ENCODE measurements at regions not wholly inside any gene's neighbourhood (a gene's known extent, or its start where the extent isn't known, plus 50 kb on each side); places are given as distances from the start of the nearest gene placed in this dataset.
"Not testable (repeated sequence)": the region's sequence is repeated elsewhere in the genome, so short reads cannot be mapped to it uniquely, and the experiment has no call there.

DNA sequence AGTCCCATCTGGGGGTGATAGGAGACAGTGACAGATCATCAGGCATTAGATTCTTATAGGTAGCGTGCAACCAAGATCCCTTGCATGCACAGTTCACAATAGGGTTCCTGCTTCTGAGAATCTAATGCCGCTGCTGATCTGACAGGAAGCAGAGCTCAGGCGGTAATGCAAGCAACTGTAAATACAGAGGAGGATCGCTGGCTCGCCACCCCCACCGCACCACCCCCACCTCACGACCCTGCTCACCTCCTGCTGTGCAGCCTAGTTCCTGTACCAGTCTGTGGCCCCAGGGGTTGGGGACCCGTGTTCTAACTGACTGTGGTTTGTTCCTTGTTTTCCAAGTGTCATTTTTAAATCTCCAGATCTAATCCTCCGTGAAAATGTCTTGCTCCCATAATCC is 89.0 kb upstream of the MAPK10 start:
- Histone ChIP-seq H3K9me3 (ENCODE audit: insufficient read depth, low read depth, low read length) (no peaks in the 10 kb centered on the region; the same call in 1 of the 2 replicates), H3K27me3 (ENCODE audit: insufficient read depth, low read length) (no peaks in the 10 kb centered on the region), H3K4me1 (ENCODE audit: insufficient read depth, low read length) (peaks cover 31% of the 10 kb centered on the region), H3K36me3 (ENCODE audit: insufficient read depth, low read depth, low read length) (no peaks in the 10 kb centered on the region), H3K27ac (ENCODE audit: low read length) (no peak overlapping the region), H3K4me3 (ENCODE audit: low read length) (no peak overlapping the region), H3K9ac (ENCODE audit: low read depth, low read length) (no peak overlapping the region)

- Histone ChIP-seq H3K4me3 (ENCODE audit: low read length) (no peak overlapping the region), H3K27ac (ENCODE audit: low read length) (no peak overlapping the region), H3K36me3 (ENCODE audit: insufficient read depth, low read depth, low read length) (no peaks in the 10 kb centered on the region), H3K27me3 (ENCODE audit: insufficient read depth, low read length) (no peaks in the 10 kb centered on the region), H3K9me3 (ENCODE audit: insufficient read depth, low read depth, low read length) (no peaks in the 10 kb centered on the region; the same call in 1 of the 2 replicates), H3K4me1 (ENCODE audit: insufficient read depth, low read length) (peaks cover 31% of the 10 kb centered on the region), H3K9ac (ENCODE audit: low read depth, low read length) (no peak overlapping the region; the same call in 1 of the 2 replicates)
Observed at GRCh38 chr4:86449746-86450588, 90.1 kb upstream of the MAPK10 start.

DNA sequence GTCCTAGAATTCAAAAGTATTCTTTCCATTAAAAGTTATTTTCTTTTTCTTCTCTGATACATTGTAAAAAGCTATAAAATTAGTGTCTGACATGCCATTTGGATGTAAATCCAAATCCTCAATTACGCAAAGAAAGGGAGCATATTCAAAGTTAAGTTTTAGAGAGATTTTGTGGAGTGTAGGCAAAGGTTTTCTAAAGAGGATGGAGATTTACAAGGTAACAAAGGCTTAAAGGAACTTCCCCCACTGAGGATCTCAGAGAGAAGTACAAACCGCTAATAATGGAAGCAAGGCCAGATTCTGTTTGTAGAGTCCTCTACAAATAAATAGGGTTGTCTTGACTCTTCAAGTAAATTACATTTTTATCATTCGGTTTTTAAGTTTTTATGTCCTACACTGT is 91.0 kb upstream of the MAPK10 start:
- H3K4me1 ChIP-seq (ENCODE audit: insufficient read depth, low read length) = peaks cover 31% of the 10 kb centered on the region
- peak overlapping the region; percentile 14; the same call in 1 of the 2 replicates for H3K4me3 ChIP-seq (ENCODE audit: low read length)
- no peaks in the 10 kb centered on the region for H3K36me3 ChIP-seq (ENCODE audit: insufficient read depth, low read depth, low read length)
- no peaks in the 10 kb centered on the region for H3K9me3 ChIP-seq (ENCODE audit: insufficient read depth, low read depth, low read length)
- peak overlapping the region; percentile 50; the same call in 1 of the 2 replicates for H3K9ac ChIP-seq (ENCODE audit: low read depth, low read length)
- H3K27me3 ChIP-seq (ENCODE audit: insufficient read depth, low read length) = no peaks in the 10 kb centered on the region
- H3K27ac ChIP-seq (ENCODE audit: low read length) = peak overlapping the region; percentile 51

DNA sequence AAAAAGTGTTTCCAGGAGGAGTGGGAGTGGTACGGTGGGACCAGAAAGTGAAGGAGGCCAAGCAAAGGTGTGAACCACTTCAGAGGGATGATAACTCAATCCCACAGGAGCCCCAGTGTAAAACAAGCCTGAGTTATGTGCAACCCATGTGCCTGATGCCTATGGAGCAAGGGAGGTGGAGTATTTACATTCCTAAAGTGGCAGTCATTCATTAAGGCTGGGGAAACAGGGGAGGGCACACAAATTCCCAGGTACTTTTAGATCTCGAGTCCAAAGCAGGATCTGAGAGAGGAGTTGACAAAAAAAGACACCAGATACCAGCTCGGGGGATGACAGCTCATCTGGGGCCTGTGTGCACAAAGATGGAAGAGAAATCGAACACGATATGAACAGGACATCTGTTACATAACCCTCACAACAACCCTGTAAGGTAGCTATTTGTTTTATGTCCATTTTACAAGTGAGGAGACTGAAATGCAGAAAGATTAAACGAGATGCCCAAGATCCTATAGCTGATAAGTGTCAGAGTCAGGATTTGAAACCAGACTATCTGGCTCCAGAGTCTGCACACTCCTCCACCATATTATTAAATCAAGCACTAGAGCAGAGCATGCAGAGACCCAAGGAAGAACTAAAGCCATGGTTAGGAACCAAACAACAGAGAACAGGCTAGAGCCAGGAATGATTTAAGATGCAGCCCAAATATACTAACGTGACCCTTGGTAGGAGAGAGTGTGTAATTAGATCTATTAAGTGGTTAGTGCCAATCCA is 91.9 kb upstream of the MAPK10 start:
- Histone ChIP-seq H3K27ac (ENCODE audit: low read length) (peak overlapping the region; percentile 34), H3K4me1 (ENCODE audit: insufficient read depth, low read length) (peaks cover 31% of the 10 kb centered on the region), H3K27me3 (ENCODE audit: insufficient read depth, low read length) (no peaks in the 10 kb centered on the region), H3K9ac (ENCODE audit: low read depth, low read length) (peak overlapping the region; percentile 50; the same call in 1 of the 2 replicates), H3K36me3 (ENCODE audit: insufficient read depth, low read depth, low read length) (no peaks in the 10 kb centered on the region), H3K4me3 (ENCODE audit: low read length) (peak overlapping the region; percentile 14), H3K9me3 (ENCODE audit: insufficient read depth, low read depth, low read length) (no peaks in the 10 kb centered on the region)

- no peaks in the 10 kb centered on the region for H3K27me3 ChIP-seq (ENCODE audit: insufficient read depth, low read length)
- H3K36me3 ChIP-seq (ENCODE audit: insufficient read depth, low read depth, low read length) = no peaks in the 10 kb centered on the region
- no peak overlapping the region for H3K4me3 ChIP-seq (ENCODE audit: low read length)
- no peaks in the 10 kb centered on the region for H3K9me3 ChIP-seq (ENCODE audit: insufficient read depth, low read depth, low read length)
- H3K4me1 ChIP-seq (ENCODE audit: insufficient read depth, low read length) = peaks cover 31% of the 10 kb centered on the region
- H3K27ac ChIP-seq (ENCODE audit: low read length) = no peak overlapping the region
- H3K9ac ChIP-seq (ENCODE audit: low read depth, low read length) = no peak overlapping the region
Observed at GRCh38 chr4:86452422-86452891, 92.6 kb upstream of the MAPK10 start.

DNA sequence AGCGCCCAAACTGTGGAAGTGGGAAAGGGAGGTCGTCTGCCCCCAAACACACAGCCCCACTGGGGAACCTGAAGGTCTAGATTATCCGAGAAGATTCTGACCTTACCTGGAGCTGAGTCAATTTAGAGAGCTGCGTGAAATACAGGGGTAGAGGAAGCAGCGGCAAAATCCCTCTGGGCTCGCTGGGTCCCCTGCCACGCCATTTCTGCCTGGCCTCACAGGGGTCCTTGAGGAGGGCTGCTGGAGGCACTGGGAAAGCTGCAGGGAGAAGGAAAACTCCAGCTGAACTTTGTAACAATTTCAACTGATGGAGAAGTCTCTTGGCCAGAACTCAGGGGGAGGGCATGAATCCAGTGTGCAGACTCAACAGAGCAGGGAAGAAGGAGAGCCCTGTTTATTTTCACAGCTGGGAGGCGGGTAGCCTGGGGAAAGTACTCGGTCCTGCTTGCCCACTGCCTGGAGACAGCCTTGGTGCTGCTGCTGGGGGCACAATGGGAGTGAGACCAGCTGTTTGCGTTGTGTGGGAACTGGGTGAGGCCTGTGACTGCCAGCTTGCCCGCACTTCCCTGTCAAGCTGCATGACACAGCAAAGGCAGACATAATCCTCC is 93.2 kb upstream of the MAPK10 start:
- Histone ChIP-seq H3K4me1 (ENCODE audit: insufficient read depth, low read length) (peaks cover 31% of the 10 kb centered on the region), H3K9ac (ENCODE audit: low read depth, low read length) (no peak overlapping the region), H3K36me3 (ENCODE audit: insufficient read depth, low read depth, low read length) (no peaks in the 10 kb centered on the region), H3K9me3 (ENCODE audit: insufficient read depth, low read depth, low read length) (no peaks in the 10 kb centered on the region), H3K4me3 (ENCODE audit: low read length) (no peak overlapping the region), H3K27me3 (ENCODE audit: insufficient read depth, low read length) (no peaks in the 10 kb centered on the region), H3K27ac (ENCODE audit: low read length) (no peak overlapping the region)

- not testable (repeated sequence) for H3K4me3 ChIP-seq (ENCODE audit: low read length); H3K27me3 ChIP-seq (ENCODE audit: insufficient read depth, low read length); H3K36me3 ChIP-seq (ENCODE audit: insufficient read depth, low read depth, low read length); H3K9ac ChIP-seq (ENCODE audit: low read depth, low read length); H3K27ac ChIP-seq (ENCODE audit: low read length); H3K9me3 ChIP-seq (ENCODE audit: insufficient read depth, low read depth, low read length)
- peaks cover 31% of the 10 kb centered on the region for H3K4me1 ChIP-seq (ENCODE audit: insufficient read depth, low read length)
Observed at GRCh38 chr4:86453611-86454072, 93.8 kb upstream of the MAPK10 start.

DNA sequence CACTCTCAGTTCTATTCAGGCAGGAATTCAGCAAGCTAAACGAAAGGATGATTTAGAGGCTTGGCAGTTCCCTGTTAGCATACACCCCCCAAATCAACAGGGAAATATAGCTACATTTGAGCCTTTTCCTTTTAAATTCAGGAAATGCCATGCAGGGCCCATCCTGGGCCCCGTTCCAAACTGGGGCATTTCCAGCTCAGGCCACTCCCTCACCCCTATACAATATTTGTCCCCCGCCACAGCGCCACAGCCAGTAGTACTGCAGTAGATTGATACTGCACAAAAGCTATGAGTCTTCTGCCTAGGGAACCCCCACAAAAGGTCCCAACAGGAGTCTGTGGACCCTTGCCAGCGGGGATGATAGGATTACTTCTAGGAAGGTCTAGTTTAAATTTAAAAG is 102.0 kb upstream of the MAPK10 start:
- H3K9ac ChIP-seq (ENCODE audit: low read depth, low read length) = no peak overlapping the region
- no peak overlapping the region for H3K4me3 ChIP-seq (ENCODE audit: low read length)
- H3K27me3 ChIP-seq (ENCODE audit: insufficient read depth, low read length) = no peaks in the 10 kb centered on the region
- no peaks in the 10 kb centered on the region; the same call in 1 of the 2 replicates for H3K36me3 ChIP-seq (ENCODE audit: insufficient read depth, low read depth, low read length)
- no peak overlapping the region for H3K27ac ChIP-seq (ENCODE audit: low read length)
- peaks cover 10% of the 10 kb centered on the region; the same call in 1 of the 2 replicates for H3K4me1 ChIP-seq (ENCODE audit: insufficient read depth, low read length)
- H3K9me3 ChIP-seq (ENCODE audit: insufficient read depth, low read depth, low read length) = peaks cover 16% of the 10 kb centered on the region

DNA sequence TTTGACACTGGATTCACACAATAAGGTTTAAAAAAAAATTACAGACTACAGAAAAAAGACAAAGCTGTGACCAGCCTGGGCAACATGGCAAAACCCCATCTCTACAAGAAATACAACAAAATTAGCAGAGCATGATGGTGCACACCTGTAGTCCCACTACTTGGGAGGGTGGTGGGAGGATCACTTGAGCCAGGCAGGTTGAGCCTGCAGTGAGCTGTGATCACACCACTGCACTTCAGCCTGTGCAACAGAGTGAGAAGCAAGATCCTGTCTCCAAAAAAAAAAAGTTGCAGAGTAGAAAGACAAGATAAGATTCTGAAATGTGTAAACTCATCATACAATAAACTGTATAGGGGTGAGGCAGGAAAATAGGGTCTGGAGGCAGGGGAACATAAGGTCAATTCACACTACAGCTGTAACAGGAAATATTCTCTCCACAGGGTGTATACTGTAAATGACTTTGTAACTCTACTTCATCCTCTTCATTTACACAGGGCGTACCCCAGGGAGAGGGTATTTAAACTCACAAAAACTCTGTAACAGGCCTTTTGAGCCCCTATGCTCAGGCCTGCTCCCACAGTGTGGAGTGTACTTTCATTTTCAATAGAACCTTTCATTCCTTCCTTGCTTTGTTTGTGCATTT is 112.6 kb upstream of the MAPK10 start:
- H3K27me3 ChIP-seq (ENCODE audit: insufficient read depth, low read length) = no peaks in the 10 kb centered on the region
- no peaks in the 10 kb centered on the region for H3K9me3 ChIP-seq (ENCODE audit: insufficient read depth, low read depth, low read length)
- H3K4me1 ChIP-seq (ENCODE audit: insufficient read depth, low read length) = peaks cover 26% of the 10 kb centered on the region; the same call in 1 of the 2 replicates
- H3K9ac ChIP-seq (ENCODE audit: low read depth, low read length) = peak overlapping the region; percentile 44; the same call in 1 of the 2 replicates
- no peaks in the 10 kb centered on the region for H3K36me3 ChIP-seq (ENCODE audit: insufficient read depth, low read depth, low read length)
- H3K4me3 ChIP-seq (ENCODE audit: low read length) = no peak overlapping the region
- H3K27ac ChIP-seq (ENCODE audit: low read length) = peak overlapping the region; percentile 51

GRCh38 chr4:86478151-86478550 is 116.0 kb upstream of the PTPN13 start:
- not testable (repeated sequence) for H3K9ac ChIP-seq (ENCODE audit: low read depth, low read length); H3K9me3 ChIP-seq (ENCODE audit: insufficient read depth, low read depth, low read length); H3K27ac ChIP-seq (ENCODE audit: low read length); H3K36me3 ChIP-seq (ENCODE audit: insufficient read depth, low read depth, low read length); H3K4me3 ChIP-seq (ENCODE audit: low read length); H3K27me3 ChIP-seq (ENCODE audit: insufficient read depth, low read length)
- peaks cover 33% of the 10 kb centered on the region for H3K4me1 ChIP-seq (ENCODE audit: insufficient read depth, low read length)

- peak overlapping the region; percentile 97 for H3K27ac ChIP-seq (ENCODE audit: low read length)
- peak overlapping the region; percentile 76 for H3K9ac ChIP-seq (ENCODE audit: low read depth, low read length)
- no peak overlapping the region for H3K4me3 ChIP-seq (ENCODE audit: low read length)
Observed at GRCh38 chr4:86481440-86481839, 112.7 kb upstream of the PTPN13 start.

More at GRCh38 chr4:86481440-86481839, 112.7 kb upstream of the PTPN13 start:
- Histone ChIP-seq H3K36me3 (ENCODE audit: insufficient read depth, low read depth, low read length) (peaks cover 4% of the 10 kb centered on the region; the same call in 1 of the 2 replicates), H3K27me3 (ENCODE audit: insufficient read depth, low read length) (no peaks in the 10 kb centered on the region), H3K9me3 (ENCODE audit: insufficient read depth, low read depth, low read length) (no peaks in the 10 kb centered on the region), H3K4me1 (ENCODE audit: insufficient read depth, low read length) (peaks cover 40% of the 10 kb centered on the region)
